HG03342 (cell line): ENCODE measurements at regions not wholly inside any gene's neighbourhood (a gene's known extent, or its start where the extent isn't known, plus 50 kb on each side); places are given as distances from the start of the nearest gene placed in this dataset.
A peak's percentile ranks its signal among the peaks of the same experiment; 100 is the strongest.

Source experiments
- ATAC-seq: cut with Tn5 transposase; IDR thresholded peaks from one replicate; pipeline ENCODE4 v1.9.1; 2021; ENCODE audit warnings: mild to moderate bottlenecking, moderate library complexity; ENCODE audit not compliant: unreplicated experiment

DNA sequence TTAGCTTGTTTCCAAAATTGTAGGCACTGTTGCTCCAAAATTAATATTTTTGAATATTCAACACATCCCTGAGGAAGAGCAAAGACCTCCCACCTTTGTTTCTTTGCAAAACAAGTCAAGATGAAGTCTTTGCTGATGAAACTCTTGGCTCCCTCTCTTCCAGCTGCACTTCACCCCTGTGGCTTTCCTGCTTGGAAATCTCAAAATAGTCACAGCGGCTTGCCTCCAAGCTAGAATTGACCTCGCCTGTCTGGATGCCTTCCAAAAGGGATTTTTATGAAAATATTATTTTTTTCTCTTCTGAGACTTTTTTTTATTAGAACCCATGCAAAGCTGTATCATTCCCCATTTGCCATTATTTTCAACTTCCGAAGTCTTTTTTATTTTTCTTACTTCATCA, 71.1 kb upstream of the MROH9 start:
- ATAC-seq = no peak

DNA sequence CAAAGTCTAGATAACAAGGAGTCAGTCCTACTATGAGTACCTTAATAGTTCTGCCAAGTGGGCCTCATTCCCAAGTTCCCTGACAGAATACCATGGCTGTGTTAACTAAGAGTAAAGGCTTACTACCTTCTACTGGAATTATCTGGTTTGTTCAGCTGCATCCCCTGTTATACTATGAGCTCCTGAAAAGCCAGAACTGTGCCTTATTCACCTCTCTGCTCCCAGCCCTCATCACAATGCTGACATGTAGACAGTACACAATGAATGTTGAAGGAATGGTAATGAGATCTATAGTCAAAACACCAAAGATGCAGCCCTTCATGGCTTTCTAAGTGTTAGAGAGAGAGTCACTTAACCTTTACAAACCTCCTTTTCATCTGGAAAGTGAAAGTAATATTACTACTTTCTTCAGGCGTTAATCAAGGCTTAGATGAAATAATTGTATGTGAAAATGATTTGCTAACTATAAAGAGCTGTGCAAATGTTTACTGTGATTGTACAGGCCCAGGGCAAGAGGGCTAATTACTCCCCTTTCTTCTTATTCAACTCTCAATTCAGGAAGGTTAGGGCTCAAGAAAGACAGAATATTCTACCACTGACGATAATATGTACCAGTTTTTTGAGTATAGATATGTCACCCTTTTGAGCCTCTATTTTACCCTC, 70.3 kb upstream of the MROH9 start:
- ATAC-seq = peak; percentile 61

DNA sequence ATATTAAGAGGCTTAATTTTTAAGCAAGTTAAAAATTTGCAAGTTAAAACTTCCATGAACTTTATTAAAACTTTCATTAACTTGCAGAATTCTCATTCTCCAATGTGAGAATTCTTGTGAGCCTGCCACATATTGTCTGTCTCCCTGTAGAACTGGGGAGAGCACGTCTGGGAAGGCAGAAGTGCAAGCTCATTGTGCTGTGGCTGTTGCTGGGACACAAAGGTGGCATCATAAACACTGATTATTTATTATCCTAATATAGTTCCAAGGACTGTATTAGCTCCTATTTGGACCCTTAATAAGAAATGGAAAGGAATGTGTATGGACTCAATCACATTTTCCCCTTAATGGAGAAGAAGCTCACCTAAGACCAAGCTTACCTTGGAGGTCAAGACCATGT, 68.7 kb upstream of the MROH9 start:
- no peak for ATAC-seq

DNA sequence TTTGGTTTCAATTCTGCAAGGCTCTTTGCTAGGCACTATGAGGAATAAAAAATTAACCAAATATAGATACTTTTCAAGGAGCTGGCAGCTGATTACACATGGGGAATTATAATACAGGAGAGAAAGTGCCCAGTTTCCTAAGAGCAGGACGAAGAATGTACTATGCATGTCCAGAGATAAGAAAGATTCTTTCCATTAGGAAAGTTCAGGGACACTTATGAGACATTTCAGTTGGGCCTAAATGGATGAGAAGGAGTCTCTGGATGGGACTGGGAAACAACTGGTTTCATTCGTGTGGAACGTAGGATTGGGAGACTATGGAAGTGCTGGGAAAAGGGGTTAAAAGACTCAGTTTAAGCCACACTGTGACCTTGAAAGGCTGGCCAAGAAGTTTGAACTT, 63.5 kb upstream of the MROH9 start:
- no peak for ATAC-seq

DNA sequence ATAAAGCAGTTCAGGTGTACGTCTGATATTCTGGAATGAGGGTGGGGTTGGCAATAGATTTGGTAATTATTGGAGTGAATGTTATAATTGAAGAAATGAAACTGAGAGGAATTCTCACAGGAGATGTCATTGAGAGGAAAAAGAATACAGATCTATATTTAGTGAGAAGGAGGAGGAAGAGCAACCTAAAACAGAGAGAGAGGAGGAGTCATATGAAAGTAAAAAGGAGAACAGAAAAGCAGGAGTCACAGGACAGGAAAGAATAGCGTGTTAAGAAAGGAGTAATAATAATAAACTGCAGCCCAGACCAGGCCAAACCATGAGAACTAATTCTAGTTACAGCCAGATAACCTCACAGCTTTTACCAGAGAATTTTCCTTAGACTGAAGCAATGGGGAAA, 62.7 kb upstream of the MROH9 start:
- peak; percentile 89 for ATAC-seq

DNA sequence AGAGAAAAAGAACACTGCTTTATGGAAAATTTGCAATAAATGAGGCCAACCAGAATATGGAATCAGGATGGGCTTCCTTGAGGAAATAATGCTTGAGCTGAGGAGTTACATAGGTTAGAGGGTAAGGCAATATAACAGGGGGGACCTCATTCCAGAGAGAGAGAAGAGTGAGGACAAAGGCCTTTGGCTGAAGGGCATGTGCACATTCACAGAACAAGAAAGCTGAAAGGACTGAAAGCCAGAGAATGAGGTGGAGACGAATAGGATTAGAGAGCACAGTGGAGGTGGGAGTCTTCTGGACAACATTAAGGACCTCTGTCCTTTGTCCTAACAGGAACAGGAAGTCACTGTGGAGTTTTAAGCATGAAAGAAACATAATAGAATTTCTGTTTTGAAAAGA, 60.7 kb upstream of the MROH9 start:
- ATAC-seq = no peak

DNA sequence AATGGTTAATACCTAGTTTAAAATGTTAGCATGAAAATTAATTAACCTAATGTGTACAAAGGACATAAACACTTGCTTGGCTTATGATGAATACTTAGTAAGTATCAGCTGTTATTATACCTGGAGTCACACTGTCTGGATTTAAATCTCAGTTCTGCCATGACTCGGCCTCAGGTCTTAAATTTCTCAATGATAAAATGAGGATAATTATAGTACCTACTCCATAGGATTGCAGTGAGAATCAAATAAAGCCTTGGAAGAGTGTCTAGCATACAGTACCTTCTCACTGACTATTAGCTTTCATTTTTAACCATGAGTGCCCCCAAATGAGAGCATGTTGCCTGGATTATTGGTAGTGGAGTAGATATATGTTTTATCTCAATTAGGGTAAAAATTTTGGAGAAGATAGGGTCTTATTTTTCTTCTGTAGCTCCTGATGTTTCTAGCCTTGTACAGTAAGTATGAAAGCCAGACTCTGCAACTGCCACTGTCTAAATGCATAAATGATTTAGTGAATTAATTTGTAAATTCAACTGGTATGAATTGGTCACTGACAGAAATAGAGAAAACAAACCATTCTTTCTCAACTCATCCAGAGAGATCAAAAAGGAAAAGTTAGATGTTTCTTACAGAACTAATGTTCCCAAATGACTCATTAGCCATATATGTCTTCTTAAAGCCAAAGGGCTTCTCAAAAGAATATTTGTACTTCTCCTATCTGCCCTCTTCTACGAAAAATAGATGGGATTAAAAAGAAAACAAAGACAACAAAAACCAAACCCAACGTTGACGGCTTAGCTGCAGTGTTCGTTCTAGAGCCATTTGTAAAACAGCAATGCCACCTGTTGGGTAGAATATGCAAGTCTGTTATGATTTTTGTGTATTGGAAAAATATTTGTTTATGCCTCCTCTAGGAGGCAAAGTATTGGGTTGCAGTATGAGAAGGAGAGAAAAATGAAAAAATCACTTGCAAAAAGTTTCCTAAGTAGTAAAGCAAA, 53.8 kb upstream of the MROH9 start:
- ATAC-seq = no peak
